ENCODE measurements at regions not wholly inside any gene's neighbourhood (a gene's known extent, or its start where the extent isn't known, plus 50 kb on each side); places are given as distances from the start of the nearest gene placed in this dataset.
"Not testable (repeated sequence)": the region's sequence is repeated elsewhere in the genome, so short reads cannot be mapped to it uniquely, and the experiment has no call there.

- DNase-seq (ENCODE audit: low spot score), result no peak
Observed at GRCh38 chr9:105978826-105979225, 284.5 kb downstream of the TMEM38B start.

GRCh38 chr9:105979290-105979689, 284.9 kb downstream of the TMEM38B start:
- no peak for DNase-seq (ENCODE audit: low spot score)

- no peak for DNase-seq (ENCODE audit: low spot score)
Observed at GRCh38 chr9:105984714-105985113, 290.4 kb downstream of the TMEM38B start.

- no peak for DNase-seq (ENCODE audit: low spot score)
Observed at GRCh38 chr9:105993116-105993854, 298.9 kb downstream of the TMEM38B start.

GRCh38 chr9:105993921-105994715, 299.8 kb downstream of the TMEM38B start:
- no peak for DNase-seq (ENCODE audit: low spot score)

- no peak for DNase-seq (ENCODE audit: low spot score)
Observed at GRCh38 chr9:105994970-105995369, 300.6 kb downstream of the TMEM38B start.

- DNase-seq (ENCODE audit: low spot score), result no peak
Observed at GRCh38 chr9:106017198-106017740, 322.9 kb downstream of the TMEM38B start.

GRCh38 chr9:106019039-106019680, 324.8 kb downstream of the TMEM38B start:
- DNase-seq (ENCODE audit: low spot score), result no peak

GRCh38 chr9:106019702-106020101, 325.4 kb downstream of the TMEM38B start:
- DNase-seq (ENCODE audit: low spot score), result no peak

GRCh38 chr9:106020186-106020585, 325.8 kb downstream of the TMEM38B start:
- no peak for DNase-seq (ENCODE audit: low spot score)

GRCh38 chr9:106023455-106023854, 329.1 kb downstream of the TMEM38B start:
- DNase-seq (ENCODE audit: low spot score), result no peak

- DNase-seq (ENCODE audit: low spot score), result no peak
Observed at GRCh38 chr9:106025453-106025852, 331.1 kb downstream of the TMEM38B start.

- DNase-seq (ENCODE audit: low spot score), result not testable (repeated sequence)
Observed at GRCh38 chr9:106030146-106030545, 335.8 kb downstream of the TMEM38B start.

- DNase-seq (ENCODE audit: low spot score), result no peak
Observed at GRCh38 chr9:106032978-106033377, 338.6 kb downstream of the TMEM38B start.

- no peak for DNase-seq (ENCODE audit: low spot score)
Observed at GRCh38 chr9:106035806-106036205, 341.5 kb downstream of the TMEM38B start.

- DNase-seq (ENCODE audit: low spot score), result no peak
Observed at GRCh38 chr9:106038266-106039001, 344.1 kb downstream of the TMEM38B start.

- DNase-seq (ENCODE audit: low spot score), result no peak
Observed at GRCh38 chr9:106039151-106039935, 345.0 kb downstream of the TMEM38B start.

GRCh38 chr9:106041920-106042319, 347.6 kb downstream of the TMEM38B start:
- DNase-seq (ENCODE audit: low spot score), result not testable (repeated sequence)

- no peak for DNase-seq (ENCODE audit: low spot score)
Observed at GRCh38 chr9:106051545-106051944, 357.2 kb downstream of the TMEM38B start.

GRCh38 chr9:106052166-106052565, 357.8 kb downstream of the TMEM38B start:
- no peak for DNase-seq (ENCODE audit: low spot score)

- no peak for DNase-seq (ENCODE audit: low spot score)
Observed at GRCh38 chr9:106052735-106053134, 358.4 kb downstream of the TMEM38B start.
